NT2/D1 (cell line): ENCODE measurements at regions not wholly inside any gene's neighbourhood (a gene's known extent, or its start where the extent isn't known, plus 50 kb on each side); places are given as distances from the start of the nearest gene placed in this dataset.

Experiments
- DNase-seq: peaks from one replicate; pipeline ENCODE4 v3.0.0-alpha.2; 2011; ENCODE audit warnings: low read depth, low spot score
- H3K27me3 ChIP-seq: 2 replicates; pipeline ENCODE4 v1.6.0; 2011; ENCODE audit warnings: mild to moderate bottlenecking; ENCODE audit not compliant: insufficient read length, insufficient read depth
- H3K36me3 ChIP-seq: 2 replicates; pipeline ENCODE4 v1.6.1; 2011; ENCODE audit warnings: mild to moderate bottlenecking, low read length, mixed read lengths; ENCODE audit not compliant: insufficient read depth, insufficient read length
- H3K4me1 ChIP-seq: 2 replicates; pipeline ENCODE4 v1.5.1; 2011; ENCODE audit not compliant: insufficient read depth, insufficient read length
- H3K4me3 ChIP-seq: 2 replicates; pipeline ENCODE4 v1.5.1; 2011; ENCODE audit warnings: low read depth; ENCODE audit not compliant: insufficient read length
- H3K9ac ChIP-seq: 2 replicates; pipeline ENCODE4 v1.6.0; 2011; ENCODE audit warnings: low read depth; ENCODE audit not compliant: insufficient read length
- H3K9me3 ChIP-seq: 2 replicates; pipeline ENCODE4 v1.5.1; 2011; ENCODE audit warnings: mild to moderate bottlenecking, low read length; ENCODE audit not compliant: insufficient read depth
- SUZ12 ChIP-seq: IDR thresholded peaks from 2 replicates; pipeline ENCODE4 v1.6.1; 2011; ENCODE audit not compliant: insufficient read length, insufficient read depth; ENCODE audit errors: extremely low read depth
- YY1 ChIP-seq: IDR thresholded peaks from 2 replicates; pipeline ENCODE4 v1.6.1; 2011; ENCODE audit not compliant: insufficient read length, insufficient read depth
- ZNF274 ChIP-seq: IDR thresholded peaks from 2 replicates; pipeline ENCODE4 v1.6.1; 2011; ENCODE audit warnings: mild to moderate bottlenecking, low read depth, low read length

- TF ChIP-seq YY1 (no peak), ZNF274 (no peak)
- no peak overlapping the region for H3K9ac ChIP-seq
- no peak overlapping the region for H3K4me3 ChIP-seq
- H3K27me3 ChIP-seq = peaks cover 9% of the 10 kb centered on the region
- no peaks in the 10 kb centered on the region for H3K36me3 ChIP-seq
- H3K9me3 ChIP-seq = no peaks in the 10 kb centered on the region
- H3K4me1 ChIP-seq = peaks cover 8% of the 10 kb centered on the region
- DNase-seq = no peak
These were observed 195.1 kb upstream of the LINGO1 start for GRCh38 chr15:77827860-77828259.

- no peak overlapping the region for H3K9ac ChIP-seq
- no peak overlapping the region for H3K4me3 ChIP-seq
- no peaks in the 10 kb centered on the region for H3K36me3 ChIP-seq
- peaks cover 27% of the 10 kb centered on the region for H3K27me3 ChIP-seq
- H3K9me3 ChIP-seq = no peaks in the 10 kb centered on the region
- TF ChIP-seq ZNF274 = no peak
- DNase-seq = no peak
- peaks cover 8% of the 10 kb centered on the region for H3K4me1 ChIP-seq
These were observed 193.4 kb upstream of the LINGO1 start for GRCh38 chr15:77826006-77826695.

- TF ChIP-seq YY1 = no peak
- TF ChIP-seq ZNF274 = no peak
- TF ChIP-seq SUZ12 = no peak
These were observed 192.8 kb upstream of the LINGO1 start for GRCh38 chr15:77825546-77825945.

GRCh38 chr15:77825252-77825542 lies 192.5 kb upstream of the LINGO1 start:
- no peaks in the 10 kb centered on the region for H3K36me3 ChIP-seq
- DNase-seq = no peak
- H3K27me3 ChIP-seq = peaks cover 36% of the 10 kb centered on the region
- no peak overlapping the region for H3K4me3 ChIP-seq
- no peak for TF ChIP-seq SUZ12
- no peak for TF ChIP-seq YY1
- no peak for TF ChIP-seq ZNF274
- H3K9me3 ChIP-seq = no peaks in the 10 kb centered on the region
- peaks cover 12% of the 10 kb centered on the region for H3K4me1 ChIP-seq
- no peak overlapping the region for H3K9ac ChIP-seq

More at GRCh38 chr15:77825546-77825945, 192.8 kb upstream of the LINGO1 start:
- Histone ChIP-seq H3K9ac (no peak overlapping the region), H3K36me3 (no peaks in the 10 kb centered on the region), H3K9me3 (no peaks in the 10 kb centered on the region), H3K4me1 (peaks cover 9% of the 10 kb centered on the region), H3K4me3 (no peak overlapping the region), H3K27me3 (peaks cover 33% of the 10 kb centered on the region)
- DNase-seq = no peak

GRCh38 chr15:77824361-77825251 lies 191.9 kb upstream of the LINGO1 start:
- no peak overlapping the region for H3K9ac ChIP-seq
- no peak overlapping the region for H3K4me3 ChIP-seq
- H3K4me1 ChIP-seq = peaks cover 12% of the 10 kb centered on the region
- no peaks in the 10 kb centered on the region for H3K36me3 ChIP-seq
- no peak for DNase-seq
- no peaks in the 10 kb centered on the region for H3K9me3 ChIP-seq
- TF ChIP-seq SUZ12 = no peak
- TF ChIP-seq YY1 = no peak
- no peak for TF ChIP-seq ZNF274
- H3K27me3 ChIP-seq = peaks cover 42% of the 10 kb centered on the region

GRCh38 chr15:77823736-77824135 lies 191.0 kb upstream of the LINGO1 start:
- TF ChIP-seq SUZ12 (no peak), ZNF274 (no peak), YY1 (no peak)
- Histone ChIP-seq H3K36me3 (no peaks in the 10 kb centered on the region), H3K4me1 (peaks cover 12% of the 10 kb centered on the region), H3K27me3 (peaks cover 49% of the 10 kb centered on the region), H3K4me3 (no peak overlapping the region), H3K9me3 (no peaks in the 10 kb centered on the region), H3K9ac (no peak overlapping the region)
- no peak for DNase-seq

- no peaks in the 10 kb centered on the region for H3K36me3 ChIP-seq
- no peaks in the 10 kb centered on the region for H3K9me3 ChIP-seq
- H3K4me1 ChIP-seq = peaks cover 16% of the 10 kb centered on the region
- H3K4me3 ChIP-seq = no peak overlapping the region
- peaks cover 59% of the 10 kb centered on the region for H3K27me3 ChIP-seq
- TF ChIP-seq ZNF274 (no peak), YY1 (no peak), SUZ12 (no peak)
- H3K9ac ChIP-seq = no peak overlapping the region
- no peak for DNase-seq
These were observed 190.0 kb upstream of the LINGO1 start for GRCh38 chr15:77822631-77823230.
